NCI-H748 treated with DMSO at 0.1 percent for 48 hours (cell line): ENCODE measurements at regions not wholly inside any gene's neighbourhood (a gene's known extent, or its start where the extent isn't known, plus 50 kb on each side); places are given as distances from the start of the nearest gene placed in this dataset.
"Not testable (repeated sequence)": the region's sequence is repeated elsewhere in the genome, so short reads cannot be mapped to it uniquely, and the experiment has no call there.

Experiments used
- DNase-seq: peaks from one replicate; lab custom pipeline; 2025; lab: John Stamatoyannopoulos, UW

- DNase-seq, result no peak
These were observed 466.2 kb downstream of the FBXO15 start for GRCh38 chr18:73681398-73681797.

DNA sequence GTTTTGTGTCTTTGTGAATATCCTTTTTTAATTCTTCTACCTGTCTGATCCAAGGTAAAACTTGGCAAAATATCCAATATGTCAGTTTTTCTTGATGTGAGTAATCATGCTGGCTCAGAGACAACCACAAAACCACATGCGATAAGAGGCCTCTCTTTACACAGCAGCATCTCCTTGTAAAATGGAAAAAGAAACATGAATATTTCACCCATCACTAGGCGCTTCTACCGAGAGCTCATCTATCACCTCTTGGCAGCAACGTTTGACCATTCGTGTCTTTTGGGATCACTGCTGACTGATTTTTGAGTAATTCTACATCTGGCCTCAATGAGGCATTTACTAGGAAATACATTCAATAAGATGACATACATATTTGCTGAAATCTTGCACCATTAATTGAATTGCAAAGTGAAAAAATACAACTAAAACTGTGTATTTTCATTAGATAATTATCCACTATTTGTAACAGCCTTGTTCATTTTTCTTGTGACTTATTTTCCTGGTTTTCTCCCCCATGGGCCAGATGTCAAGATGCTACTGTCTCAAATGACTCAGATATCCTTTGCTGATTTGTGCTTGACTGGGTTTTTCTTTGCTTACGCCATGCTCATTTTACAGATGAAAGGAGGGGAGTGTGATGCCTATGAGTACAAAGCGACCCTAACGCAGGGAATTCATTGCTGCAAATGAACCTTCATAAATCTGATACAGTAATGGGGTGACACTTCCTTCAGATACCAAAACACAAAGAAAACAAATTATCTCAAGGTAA, 467.5 kb downstream of the FBXO15 start:
- DNase-seq, result no peak

DNA sequence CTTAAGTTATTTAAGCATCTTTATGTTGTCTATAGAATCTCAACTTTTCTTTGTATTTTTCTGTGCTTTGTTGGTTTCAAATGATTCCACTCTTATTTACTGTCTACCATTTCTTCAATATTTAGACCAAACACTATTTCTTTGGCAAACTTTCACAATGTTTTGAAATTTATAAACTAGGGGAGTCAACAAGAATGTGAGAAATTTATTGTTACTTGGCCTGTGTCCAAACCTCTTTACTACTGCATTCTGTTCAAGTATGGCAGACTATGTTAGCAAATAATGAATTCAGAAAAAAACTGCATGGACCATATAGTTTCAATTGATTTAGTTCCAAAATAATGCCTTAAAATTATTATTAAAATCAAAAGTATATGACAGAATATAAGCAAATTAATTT, 470.2 kb downstream of the FBXO15 start:
- DNase-seq, result no peak

DNA sequence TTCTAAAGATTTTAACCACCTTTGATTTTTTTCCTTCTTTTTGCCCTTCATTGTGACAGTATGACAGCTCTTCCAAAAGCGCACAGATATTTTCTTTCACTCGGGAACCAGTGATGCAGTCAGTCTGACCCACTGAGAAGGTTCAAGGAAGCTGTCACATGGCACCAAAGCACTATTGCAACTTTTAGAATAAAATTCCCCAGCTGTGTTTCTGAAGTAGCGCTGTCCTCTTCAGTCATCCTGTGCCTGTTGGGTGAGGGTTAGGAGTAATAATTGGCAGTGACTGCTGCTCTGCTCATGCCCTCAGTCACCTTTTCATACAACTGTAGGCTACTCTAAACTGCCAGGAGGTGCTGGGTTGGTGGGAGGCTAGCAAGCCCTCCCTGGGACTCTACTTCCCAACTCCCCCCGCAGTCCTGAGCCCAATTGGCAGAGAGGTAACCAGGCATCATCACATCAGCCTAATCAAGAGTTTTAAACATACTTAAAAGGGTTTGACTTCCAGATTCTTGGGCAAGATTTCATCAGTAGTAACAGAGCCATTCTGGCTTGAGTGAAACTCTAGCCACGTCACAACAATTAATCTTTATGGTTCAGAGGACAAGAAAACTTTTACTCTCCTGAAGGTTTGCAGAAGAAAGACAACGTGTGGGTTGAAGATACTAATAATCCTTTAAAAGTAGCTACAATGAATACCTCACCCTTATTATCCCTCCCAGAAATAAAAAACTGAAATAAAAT, 473.3 kb downstream of the FBXO15 start:
- no peak for DNase-seq

GRCh38 chr18:73671480-73671879, 476.2 kb downstream of the FBXO15 start:
- DNase-seq, result not testable (repeated sequence)

GRCh38 chr18:73670524-73670923, 477.1 kb downstream of the FBXO15 start:
- no peak for DNase-seq

GRCh38 chr18:73670039-73670438, 477.6 kb downstream of the FBXO15 start:
- no peak for DNase-seq

GRCh38 chr18:73669297-73669696, 478.3 kb downstream of the FBXO15 start:
- no peak for DNase-seq

DNA sequence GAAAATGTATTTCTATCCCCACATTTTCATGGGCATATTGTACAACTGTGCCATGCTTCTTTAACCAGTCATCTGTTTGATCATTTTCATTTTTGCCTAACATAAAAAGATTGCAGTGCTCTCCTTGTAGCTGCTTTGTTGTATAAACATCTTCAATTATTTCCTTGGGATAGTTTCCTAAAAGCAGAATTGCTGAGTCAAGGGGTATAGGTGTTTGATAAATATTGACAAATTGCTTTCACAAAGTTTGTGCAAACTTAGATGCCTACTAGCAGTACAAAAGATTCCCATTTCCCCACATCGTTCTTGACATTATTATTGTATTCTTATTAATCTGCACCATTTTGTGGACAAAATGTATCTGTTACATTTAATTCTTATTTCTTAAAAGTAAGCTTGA, 479.6 kb downstream of the FBXO15 start:
- no peak for DNase-seq

GRCh38 chr18:73666772-73667171, 480.9 kb downstream of the FBXO15 start:
- no peak for DNase-seq

GRCh38 chr18:73664896-73665295, 482.7 kb downstream of the FBXO15 start:
- DNase-seq, result no peak

DNA sequence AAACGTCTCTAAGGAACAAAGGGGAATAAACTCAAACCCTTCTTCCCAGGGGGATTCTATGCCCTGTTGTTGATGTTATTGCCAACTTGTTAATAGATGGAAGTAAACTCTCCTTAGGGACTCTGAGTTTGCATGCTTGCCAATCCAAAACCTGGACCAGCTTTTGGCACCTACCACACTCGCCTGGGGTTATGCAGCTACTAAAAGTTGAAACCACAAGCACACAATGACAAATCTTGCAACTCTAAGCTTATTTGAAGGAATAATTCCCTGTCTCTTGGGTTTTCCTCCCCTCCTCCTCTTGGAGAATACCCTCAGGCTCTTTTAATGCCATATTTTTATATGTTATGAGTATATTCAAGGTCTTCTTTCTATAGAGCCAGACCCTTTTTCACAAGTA, 484.1 kb downstream of the FBXO15 start:
- DNase-seq, result no peak

DNA sequence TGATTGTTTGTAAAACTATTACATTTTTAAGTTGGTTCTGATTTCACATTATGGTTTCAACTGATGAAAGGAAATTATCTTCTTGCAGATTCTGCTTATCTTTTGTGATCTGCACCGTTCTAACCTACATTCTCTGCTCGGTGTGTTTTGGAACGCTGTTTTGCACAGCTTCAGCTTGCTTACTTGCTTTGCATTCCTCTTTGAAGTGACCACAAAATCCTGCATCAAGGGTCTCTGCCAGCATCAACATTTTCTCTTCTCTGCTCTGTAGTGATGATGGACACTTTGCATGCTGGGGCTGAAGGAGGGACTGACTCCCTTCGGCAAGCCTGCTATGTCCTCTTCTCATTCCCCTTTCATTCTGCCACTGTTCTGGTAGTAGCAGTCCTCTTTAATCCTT, 485.2 kb downstream of the FBXO15 start:
- no peak for DNase-seq

DNA sequence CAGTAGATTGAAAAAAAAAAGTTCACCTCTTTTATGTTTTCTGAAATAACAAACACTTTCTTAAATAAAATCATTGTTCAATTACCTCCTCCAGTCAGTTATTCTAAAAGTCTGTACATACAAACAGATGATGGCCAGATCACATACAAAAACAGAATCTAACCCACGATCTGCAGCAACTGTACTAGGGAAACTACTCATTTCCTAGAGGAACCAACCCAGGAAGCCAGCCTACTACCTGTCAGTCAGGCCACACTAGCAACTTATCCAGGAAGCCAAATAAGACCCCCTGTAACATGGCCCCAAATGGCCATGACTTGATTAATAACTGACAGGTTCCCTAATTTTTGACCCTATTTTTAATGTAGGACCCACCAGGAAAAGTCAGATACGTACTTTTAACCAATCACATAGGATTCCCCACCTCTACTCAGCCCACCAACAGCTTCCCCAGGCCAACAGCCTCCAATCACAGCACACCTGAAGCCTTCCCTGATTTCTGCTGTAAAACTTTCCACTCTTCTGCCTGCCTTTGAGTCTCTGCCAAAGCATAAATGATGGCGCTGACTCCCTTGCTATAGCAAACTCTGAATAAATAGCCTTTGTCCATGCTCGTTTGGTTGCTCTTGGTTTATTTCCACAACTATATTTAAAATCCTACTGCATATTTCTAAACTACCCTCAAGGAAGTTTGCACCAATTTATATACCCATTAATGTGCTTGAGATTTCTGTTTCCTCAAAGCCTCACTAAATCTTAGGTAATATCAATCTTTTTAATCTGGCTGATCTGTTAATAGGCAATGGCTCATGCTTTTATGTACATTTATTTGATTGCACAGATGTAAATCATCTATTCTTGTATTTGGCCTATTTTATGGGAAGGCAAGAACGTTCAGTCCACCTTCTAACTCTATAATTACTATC, 486.4 kb downstream of the FBXO15 start:
- DNase-seq, result no peak

- no peak for DNase-seq
These were observed 490.9 kb downstream of the FBXO15 start for GRCh38 chr18:73656691-73657090.

GRCh38 chr18:73653827-73654226, 493.8 kb downstream of the FBXO15 start:
- DNase-seq, result no peak

DNA sequence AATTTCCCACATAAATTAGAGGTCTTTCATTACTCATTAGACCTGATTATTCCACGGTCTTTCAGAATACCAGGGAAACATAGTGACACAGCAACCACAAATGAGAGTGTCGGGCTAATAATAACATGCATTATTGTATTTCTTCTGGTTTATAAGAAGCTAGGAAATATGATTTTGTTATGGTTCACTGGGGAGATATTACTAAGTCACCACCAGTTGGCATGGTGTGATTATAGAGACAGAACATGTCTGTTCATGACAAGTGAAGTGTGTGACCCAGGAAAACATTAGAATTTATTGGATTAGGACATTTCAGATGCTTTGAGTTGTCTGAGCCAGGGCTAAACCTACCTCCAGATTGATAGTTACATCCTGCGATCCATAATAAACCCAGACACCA, 494.4 kb downstream of the FBXO15 start:
- no peak for DNase-seq

DNA sequence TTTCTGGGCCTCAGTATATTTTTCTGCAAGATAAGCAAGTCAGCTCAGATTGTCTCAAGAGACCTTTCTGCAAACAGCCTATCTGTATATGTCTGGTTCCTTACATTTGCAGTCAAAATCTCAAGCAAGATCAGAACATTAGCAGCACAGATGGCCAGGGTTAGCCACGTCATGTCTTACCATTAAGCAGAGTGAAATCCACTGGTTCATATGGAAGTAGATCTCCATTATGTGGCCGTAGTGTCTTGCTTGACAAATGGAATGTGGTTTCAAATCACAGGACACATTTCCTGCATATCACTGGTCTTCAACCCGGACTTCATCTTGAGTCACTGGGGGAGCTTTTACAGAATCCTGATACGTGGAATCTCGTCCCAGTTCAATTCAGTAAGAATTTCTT, 500.2 kb downstream of the FBXO15 start:
- DNase-seq, result no peak

DNA sequence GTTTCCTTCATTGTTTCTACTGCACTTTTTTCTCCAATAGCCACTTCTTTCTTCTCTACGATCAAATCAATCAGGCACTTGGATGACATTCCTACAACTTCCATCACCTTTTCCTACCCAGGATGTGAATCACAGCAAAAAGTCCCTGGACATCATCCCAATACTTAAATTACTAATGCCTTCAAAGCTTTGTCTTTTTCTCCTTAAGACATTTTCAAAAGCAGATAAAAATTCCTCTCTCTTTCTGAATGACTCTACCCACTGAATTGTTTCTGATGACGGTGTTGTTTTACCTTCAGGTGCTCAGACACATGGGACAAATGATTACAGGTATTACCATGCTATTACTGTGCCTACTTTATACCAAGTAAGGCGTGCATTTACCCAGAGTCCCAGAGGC, 500.9 kb downstream of the FBXO15 start:
- DNase-seq, result no peak

GRCh38 chr18:73646196-73646595, 501.4 kb downstream of the FBXO15 start:
- DNase-seq, result no peak

- no peak for DNase-seq
These were observed 502.4 kb downstream of the FBXO15 start for GRCh38 chr18:73645160-73645715.

DNA sequence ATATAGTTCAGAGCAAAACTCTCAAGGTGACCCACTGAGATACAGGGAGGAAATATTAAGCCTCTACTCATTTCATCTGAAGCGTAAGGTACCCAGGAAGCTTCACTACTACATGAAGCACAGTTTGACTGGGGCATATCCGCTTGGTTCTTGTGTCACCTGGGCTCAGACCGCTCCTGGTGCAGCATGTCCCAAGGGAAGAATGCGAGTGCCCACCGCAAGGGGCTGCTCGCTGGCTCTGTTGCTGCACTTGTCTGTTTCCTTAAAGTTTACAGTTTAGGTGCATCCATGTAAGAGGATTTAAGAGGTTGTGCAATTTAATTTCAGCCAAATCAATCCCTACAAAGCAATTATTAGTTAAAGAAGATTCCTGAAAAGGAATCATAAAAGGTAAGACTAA, 507.8 kb downstream of the FBXO15 start:
- DNase-seq, result no peak
